ENCODE measurements at regions not wholly inside any gene's neighbourhood (a gene's known extent, or its start where the extent isn't known, plus 50 kb on each side); places are given as distances from the start of the nearest gene placed in this dataset.
"Not testable (repeated sequence)": the region's sequence is repeated elsewhere in the genome, so short reads cannot be mapped to it uniquely, and the experiment has no call there.

DNA sequence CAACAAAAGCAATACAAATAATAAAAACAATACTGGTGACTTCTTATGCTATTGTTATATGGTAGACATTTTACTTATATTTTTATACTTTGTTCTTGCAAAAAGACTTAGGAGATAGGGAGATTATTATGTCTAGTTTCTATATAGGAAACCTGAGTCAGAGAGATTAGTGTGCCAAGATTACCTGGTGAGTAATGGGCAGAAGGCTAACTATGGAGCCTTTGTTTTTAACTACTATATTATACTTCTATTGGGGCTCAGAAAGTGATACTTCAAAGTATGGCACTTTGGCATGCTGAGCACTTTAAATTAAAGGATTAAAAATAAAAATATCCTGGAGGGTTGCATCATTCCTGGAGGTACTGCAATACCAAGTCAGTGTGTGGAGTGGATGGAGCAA lies 117.5 kb upstream of the CLINT1 start:
- no peak for DNase-seq (ENCODE audit: low read depth)

GRCh38 chr5:157972579-157972978 lies 113.6 kb upstream of the CLINT1 start:
- DNase-seq (ENCODE audit: low read depth), result no peak

DNA sequence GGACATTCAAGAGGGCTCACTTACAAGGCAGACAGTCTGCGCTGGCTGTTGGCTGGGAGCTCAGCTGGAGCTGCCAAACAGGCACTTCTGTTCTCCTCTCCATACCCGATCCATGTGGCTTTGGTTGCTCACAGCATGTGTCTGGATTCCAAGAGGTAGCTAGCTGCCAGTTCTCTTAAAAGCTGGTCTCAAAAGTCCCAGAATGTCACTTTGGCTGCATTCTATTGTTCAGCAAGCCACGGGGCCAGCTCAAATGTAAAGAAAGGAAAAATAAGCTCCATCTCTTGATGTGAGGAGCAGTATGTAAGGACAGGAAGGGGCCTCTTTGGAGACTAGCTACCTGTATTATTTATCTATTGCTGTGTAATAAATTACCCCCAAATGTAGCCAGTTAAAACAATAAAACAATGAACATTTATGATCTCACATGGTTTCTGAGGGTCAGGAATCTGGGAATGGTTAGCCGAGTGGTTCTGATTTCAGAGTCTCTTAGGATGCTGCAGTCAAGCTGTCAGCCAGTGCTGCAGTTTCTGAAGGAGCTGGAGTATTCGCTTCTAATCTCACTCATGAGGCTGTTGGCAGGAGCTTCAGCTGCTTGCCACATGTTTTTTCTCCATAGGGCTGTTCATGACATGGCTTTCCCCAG lies 112.7 kb upstream of the CLINT1 start:
- no peak for DNase-seq (ENCODE audit: low read depth)

DNA sequence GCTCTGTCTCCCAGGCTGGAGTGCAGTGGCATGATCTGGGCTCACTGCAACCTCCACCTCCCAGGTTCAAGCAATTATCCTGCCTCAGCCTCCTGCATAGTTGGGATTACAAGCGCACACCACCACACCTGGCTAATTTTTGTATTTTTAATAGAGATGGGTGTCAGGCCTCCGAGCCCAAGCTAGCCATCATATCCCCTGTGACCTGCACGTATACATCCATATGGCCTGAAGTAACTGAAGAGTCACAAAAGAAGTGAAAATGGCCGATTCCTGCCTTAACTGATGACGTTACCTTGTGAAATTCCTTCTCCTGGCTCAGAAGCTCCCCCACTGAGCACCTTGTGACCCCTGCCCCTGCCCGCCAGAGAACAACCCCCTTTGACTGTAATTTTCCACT lies 109.6 kb upstream of the CLINT1 start:
- not testable (repeated sequence) for DNase-seq (ENCODE audit: low read depth)

GRCh38 chr5:157965989-157966388 lies 107.0 kb upstream of the CLINT1 start:
- DNase-seq (ENCODE audit: low read depth), result no peak

DNA sequence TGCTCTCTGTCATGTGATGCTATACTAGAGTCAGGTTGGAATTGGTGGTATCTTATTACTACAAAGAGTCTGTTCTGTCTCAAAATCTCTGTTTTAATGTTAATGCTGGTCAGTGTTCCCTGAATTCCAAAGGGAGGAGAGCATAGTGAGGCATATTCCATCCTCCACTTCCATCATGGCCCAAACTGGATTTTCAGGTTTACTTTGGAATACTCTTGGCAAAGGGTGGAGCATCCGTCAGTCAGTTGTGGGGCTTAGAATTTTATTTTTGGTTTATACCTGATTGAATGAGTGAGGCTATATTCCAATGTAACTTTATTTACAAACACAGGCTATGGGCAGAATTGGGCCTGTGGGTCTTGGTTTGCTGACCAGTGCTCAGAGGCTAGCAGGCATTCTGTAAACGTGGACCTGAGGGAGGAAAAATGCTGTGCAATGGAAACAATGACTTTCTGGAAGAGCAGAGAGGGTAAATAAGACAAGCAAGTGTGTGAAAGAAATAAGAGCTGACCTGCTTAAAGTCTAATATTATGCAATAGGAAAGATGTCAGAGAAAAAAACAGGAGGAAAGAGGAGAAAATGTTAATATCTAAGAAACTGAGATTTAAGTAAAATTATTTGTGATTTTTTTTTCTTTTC lies 106.2 kb upstream of the CLINT1 start:
- no peak for DNase-seq (ENCODE audit: low read depth)

DNA sequence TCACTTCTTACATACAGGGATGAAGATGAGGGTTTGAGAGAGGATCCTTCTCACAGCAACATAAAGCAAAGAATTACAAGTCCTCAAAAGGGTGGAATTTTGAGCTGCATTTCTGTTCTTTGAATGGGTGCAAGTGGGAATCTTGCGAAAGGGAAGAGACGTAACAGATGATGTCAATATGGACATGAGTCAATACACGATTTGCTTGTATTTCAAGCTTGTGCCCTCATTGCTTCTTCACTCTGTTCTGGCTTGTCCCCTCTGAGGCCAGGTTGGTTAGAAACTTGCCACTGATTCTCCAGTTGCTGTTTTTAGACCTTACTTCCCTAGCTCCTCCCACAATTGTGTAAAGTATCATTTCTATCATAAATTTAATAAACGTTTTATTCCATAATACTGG lies 104.8 kb upstream of the CLINT1 start:
- no peak for DNase-seq (ENCODE audit: low read depth)

GRCh38 chr5:157963244-157963643 lies 104.3 kb upstream of the CLINT1 start:
- no peak for DNase-seq (ENCODE audit: low read depth)

- DNase-seq (ENCODE audit: low read depth), result not testable (repeated sequence)
Observed at GRCh38 chr5:157962686-157963085, 103.7 kb upstream of the CLINT1 start.

- DNase-seq (ENCODE audit: low read depth), result no peak
Observed at GRCh38 chr5:157961896-157962590, 103.1 kb upstream of the CLINT1 start.

- no peak for DNase-seq (ENCODE audit: low read depth)
Observed at GRCh38 chr5:157961176-157961575, 102.2 kb upstream of the CLINT1 start.

GRCh38 chr5:157959370-157959769 lies 100.4 kb upstream of the CLINT1 start:
- no peak for DNase-seq (ENCODE audit: low read depth)

DNA sequence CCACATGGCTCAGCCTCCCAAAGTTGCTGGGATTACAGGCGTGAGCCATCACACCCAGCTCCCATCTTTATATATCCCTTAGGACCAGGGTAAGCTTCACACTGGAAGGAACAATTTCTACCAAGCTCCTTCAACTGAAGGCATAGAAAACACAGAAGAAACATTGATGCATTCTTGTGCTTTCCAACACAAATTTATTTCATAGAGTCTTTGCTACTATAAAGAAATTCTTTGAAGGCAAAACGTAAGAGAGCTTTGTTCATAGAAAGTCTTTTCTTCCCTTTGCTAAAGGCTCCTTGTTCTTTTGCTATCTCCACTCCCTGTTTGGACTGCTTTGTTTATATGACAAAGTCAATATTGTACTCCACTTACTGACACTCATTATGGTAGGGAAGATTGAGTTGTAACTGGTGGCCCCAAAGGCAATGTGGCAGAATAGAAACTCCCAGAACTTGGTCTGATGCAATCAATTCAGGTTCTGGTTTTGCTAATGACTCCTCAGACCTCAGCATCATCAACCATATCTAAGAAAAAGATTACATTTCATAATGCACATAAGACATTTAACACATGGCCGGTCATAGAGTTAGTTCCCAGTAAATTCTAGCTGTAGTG lies 97.4 kb upstream of the CLINT1 start:
- no peak for DNase-seq (ENCODE audit: low read depth)

DNA sequence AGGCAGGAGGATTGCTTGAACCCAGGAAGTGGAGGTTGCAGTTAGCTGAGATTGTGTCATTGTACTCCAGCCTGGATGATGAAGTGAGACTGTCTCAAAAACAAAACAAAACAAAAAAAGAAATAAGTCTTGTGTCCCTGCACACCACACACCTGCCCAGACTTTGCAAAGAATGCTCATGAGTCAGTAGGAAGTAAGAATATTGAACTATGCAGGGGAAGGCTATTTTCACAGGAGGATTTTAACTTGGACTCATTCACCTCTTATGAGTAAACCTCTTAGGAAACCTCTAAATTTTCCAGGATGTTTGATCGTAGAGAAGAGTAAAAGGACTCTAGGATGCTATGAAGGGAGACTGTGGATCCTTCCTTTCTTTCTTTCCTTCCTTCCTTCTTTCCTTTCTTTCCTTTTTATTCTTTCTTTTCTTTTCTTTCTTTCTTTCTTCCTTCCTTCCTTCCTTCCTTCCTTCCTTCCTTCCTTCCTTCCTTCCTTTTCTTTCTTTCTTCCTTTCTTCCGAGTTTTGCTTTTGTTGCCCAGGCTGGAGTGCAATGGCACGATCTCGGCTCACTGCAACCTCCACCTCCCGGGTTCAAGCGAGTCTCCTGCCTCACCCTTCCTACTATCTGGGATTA lies 96.7 kb upstream of the CLINT1 start:
- no peak for DNase-seq (ENCODE audit: low read depth)

DNA sequence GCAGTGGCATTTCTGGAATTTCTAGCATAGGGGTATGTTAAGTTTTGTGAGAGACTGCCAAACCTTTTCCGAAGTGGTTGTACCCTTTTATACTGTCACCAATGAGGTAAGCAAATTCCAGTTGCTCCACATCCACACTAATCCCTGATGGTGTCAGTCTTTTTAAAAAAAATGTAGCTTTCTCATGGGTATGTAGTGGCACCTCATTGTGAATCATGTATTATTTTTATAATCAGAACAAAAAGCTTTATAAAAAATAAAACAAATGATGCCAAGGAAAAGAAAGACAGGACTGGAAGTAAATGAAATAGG lies 93.4 kb upstream of the CLINT1 start:
- no peak for DNase-seq (ENCODE audit: low read depth)

GRCh38 chr5:157951673-157952373 lies 92.9 kb upstream of the CLINT1 start:
- no peak for DNase-seq (ENCODE audit: low read depth)

GRCh38 chr5:157949520-157949919 lies 90.6 kb upstream of the CLINT1 start:
- no peak for DNase-seq (ENCODE audit: low read depth)

GRCh38 chr5:157948738-157949410 lies 89.9 kb upstream of the CLINT1 start:
- DNase-seq (ENCODE audit: low read depth), result peak; percentile 56

GRCh38 chr5:157947156-157947555 lies 88.2 kb upstream of the CLINT1 start:
- DNase-seq (ENCODE audit: low read depth), result no peak

GRCh38 chr5:157945822-157946221 lies 86.9 kb upstream of the CLINT1 start:
- DNase-seq (ENCODE audit: low read depth), result not testable (repeated sequence)

GRCh38 chr5:157944938-157945337 lies 86.0 kb upstream of the CLINT1 start:
- no peak for DNase-seq (ENCODE audit: low read depth)

Data from stimulated activated CD8-positive, alpha-beta memory T cell treated with anti-CD3 and anti-CD28 coated beads, Interleukin-4, amount 100 ng/mL, for 24 hours (primary cell).